SU-DHL-6 (cell line): ENCODE measurements at regions not wholly inside any gene's neighbourhood (a gene's known extent, or its start where the extent isn't known, plus 50 kb on each side); places are given as distances from the start of the nearest gene placed in this dataset.

Experiments used
- EZH2phosphoT487 ChIP-seq: fragments of 200-600 bp; sonication (generic), shearing (Covaris generic); conservative IDR thresholded peaks from 2 replicates; pipeline ENCODE4 v1.6.1; 2018; ENCODE audit warnings: mild to moderate bottlenecking, antibody characterized with exemption, low read length, moderate library complexity, mixed read lengths
- TF ChIP-seq, protein P1 (sequence below): fragments of 200-600 bp; sonication (generic); IDR thresholded peaks from one replicate; pipeline ENCODE4 v1.5.1; 2017; ENCODE audit warnings: antibody characterized with exemption, mild to moderate bottlenecking, low read length, moderate library complexity; ENCODE audit not compliant: insufficient read depth, poor library complexity, severe bottlenecking

DNA sequence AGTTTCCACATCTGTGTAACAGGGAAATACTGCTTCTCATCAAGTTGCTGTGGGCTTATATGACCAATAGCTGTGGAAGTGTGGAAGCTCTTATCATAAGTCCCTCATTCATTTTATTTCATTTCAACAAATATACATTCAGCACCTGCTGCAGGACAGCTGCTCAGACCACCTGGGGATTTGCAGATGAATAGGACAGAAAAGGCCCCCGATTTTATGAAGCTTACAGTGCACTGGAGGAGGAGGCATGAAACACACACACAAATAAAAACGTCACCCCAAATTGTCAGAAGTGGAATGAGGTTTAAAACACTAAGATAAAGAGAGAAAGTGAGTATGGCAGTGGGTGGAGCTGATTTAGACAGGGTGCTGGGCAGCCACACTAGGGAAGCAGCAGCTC lies 107.2 kb downstream of the DRD1 start:
- TF ChIP-seq, protein P1, sequence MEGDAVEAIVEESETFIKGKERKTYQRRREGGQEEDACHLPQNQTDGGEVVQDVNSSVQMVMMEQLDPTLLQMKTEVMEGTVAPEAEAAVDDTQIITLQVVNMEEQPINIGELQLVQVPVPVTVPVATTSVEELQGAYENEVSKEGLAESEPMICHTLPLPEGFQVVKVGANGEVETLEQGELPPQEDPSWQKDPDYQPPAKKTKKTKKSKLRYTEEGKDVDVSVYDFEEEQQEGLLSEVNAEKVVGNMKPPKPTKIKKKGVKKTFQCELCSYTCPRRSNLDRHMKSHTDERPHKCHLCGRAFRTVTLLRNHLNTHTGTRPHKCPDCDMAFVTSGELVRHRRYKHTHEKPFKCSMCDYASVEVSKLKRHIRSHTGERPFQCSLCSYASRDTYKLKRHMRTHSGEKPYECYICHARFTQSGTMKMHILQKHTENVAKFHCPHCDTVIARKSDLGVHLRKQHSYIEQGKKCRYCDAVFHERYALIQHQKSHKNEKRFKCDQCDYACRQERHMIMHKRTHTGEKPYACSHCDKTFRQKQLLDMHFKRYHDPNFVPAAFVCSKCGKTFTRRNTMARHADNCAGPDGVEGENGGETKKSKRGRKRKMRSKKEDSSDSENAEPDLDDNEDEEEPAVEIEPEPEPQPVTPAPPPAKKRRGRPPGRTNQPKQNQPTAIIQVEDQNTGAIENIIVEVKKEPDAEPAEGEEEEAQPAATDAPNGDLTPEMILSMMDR: no peak
- no peak for TF ChIP-seq EZH2phosphoT487
